GM20000 (cell line): ENCODE measurements at regions not wholly inside any gene's neighbourhood (a gene's known extent, or its start where the extent isn't known, plus 50 kb on each side); places are given as distances from the start of the nearest gene placed in this dataset.

Experiments
- DNase-seq: peaks from one replicate; pipeline ENCODE4 v3.0.0; 2012; ENCODE audit warnings: low spot score
- TF ChIP-seq, protein P1 (sequence below): IDR thresholded peaks from 2 replicates; pipeline ENCODE4 v1.5.1; 2012; ENCODE audit warnings: mild to moderate bottlenecking, control low read depth; ENCODE audit errors: extremely low read depth, missing control alignments

DNA sequence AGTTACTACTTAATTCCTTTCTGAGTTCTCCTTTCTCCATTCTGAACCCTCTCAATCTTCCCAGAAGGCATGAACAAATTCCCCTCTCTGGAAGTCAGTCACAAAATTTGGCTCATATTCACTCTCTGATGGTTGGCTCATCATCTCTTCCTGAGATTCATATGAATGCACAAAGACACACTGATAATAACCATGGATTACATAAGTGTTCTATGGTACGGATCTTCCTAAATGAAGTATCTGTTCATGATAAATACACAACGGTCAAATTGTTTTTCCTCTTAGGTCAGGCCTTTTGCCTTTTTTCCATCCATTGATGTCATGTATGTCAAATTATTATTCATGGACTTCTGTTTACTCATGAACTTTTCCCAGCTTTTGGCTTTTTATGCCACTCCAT lies 162.6 kb downstream of the P2RY1 start:
- no peak for DNase-seq
- TF ChIP-seq, protein P1, sequence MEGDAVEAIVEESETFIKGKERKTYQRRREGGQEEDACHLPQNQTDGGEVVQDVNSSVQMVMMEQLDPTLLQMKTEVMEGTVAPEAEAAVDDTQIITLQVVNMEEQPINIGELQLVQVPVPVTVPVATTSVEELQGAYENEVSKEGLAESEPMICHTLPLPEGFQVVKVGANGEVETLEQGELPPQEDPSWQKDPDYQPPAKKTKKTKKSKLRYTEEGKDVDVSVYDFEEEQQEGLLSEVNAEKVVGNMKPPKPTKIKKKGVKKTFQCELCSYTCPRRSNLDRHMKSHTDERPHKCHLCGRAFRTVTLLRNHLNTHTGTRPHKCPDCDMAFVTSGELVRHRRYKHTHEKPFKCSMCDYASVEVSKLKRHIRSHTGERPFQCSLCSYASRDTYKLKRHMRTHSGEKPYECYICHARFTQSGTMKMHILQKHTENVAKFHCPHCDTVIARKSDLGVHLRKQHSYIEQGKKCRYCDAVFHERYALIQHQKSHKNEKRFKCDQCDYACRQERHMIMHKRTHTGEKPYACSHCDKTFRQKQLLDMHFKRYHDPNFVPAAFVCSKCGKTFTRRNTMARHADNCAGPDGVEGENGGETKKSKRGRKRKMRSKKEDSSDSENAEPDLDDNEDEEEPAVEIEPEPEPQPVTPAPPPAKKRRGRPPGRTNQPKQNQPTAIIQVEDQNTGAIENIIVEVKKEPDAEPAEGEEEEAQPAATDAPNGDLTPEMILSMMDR, result no peak

DNA sequence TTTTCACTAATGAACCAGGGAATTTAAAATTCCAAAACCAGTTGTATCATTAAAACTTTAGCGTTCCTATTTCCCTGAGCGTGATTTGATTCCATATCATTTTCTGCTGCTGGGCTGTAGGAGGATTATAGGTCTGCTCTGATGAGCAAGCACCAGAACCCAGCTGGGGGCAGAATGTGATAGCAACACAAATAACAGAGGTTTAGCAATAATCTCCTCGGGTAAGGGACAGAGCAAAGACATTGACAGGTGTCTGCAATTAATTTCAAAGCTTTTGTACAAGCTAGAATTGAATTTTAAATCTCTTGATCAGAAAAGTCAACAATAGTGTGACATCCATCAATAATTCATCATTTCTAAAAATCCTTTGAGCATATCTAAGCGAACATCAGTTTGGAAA lies 163.4 kb upstream of the RAP2B start:
- TF ChIP-seq, protein P1, result no peak
- DNase-seq, result no peak

DNA sequence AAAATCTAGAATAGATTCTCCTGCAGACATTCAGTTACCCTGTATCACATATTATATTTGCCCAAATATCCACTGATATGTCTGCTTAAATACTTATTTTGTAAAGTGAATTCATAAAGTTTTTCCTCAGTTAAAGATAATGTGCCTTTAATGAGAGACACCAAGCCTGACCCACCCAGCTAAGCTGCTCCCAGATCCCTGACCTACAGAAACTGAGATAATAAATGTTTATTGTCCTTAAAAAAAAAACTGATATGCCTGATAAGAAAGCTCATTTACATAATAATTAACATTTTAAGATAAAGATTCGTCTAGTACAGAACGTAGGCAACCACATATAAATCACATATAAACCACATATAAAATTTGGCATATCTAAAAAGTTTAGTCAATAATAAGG lies 161.7 kb upstream of the RAP2B start:
- TF ChIP-seq, protein P1, result no peak
- no peak for DNase-seq

DNA sequence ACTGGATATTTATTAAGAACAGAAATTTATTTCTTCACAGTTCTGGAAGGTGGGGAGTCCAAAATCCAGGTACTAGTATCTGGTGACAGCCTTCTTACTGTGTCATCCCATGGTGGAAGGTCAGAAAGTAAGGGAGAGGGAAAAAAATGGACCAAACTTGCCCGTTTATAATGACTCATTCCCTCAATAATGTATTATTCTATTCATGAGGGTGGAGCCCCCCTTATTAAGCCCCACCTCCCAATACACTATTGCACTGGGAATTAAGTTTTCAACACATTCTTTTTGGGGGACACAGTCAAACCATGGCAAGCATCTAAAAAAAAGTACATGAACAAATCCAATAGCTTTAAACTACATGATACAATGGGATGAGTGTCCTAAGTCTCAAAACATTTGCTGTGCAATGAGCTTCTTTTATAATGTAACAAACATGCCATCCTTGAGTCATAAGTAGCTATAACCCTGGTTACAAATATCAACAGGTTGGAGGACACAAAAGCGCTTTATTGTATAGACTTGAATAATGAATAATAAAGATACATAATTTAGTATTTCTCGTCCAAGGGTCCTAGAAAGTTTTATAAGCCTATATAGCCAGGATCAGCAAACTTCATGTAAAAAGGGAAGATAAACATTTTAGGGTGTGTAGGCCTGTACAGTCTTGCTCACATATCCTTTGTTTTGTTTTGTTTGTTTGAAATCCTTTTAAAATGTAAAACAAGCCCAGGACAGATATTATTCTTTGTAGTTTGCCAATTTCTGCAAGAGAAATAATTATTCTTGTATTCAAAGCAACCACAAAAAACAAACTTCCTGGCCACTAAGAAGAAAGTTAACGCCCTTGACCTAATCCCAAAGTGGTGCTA lies 160.6 kb upstream of the RAP2B start:
- DNase-seq, result no peak
- TF ChIP-seq, protein P1, result no peak

DNA sequence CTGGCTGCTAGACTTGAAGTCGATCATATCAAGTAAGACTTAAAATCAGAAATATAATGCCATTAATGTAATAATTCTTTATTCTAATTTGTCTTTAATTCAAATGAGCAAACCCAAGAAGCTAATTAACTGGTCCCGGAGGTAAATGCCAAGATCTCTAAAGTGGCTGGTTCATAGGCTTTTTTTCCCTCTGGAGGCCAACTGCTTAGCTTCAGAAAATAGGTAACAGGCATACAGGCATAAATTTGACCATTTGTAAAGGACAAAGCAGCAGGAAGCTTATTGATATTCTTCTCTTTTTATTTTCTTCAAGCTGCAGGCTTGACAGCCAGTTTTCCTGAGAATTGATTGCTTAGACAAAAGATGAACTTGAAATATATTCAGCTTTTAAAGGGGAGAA lies 158.6 kb upstream of the RAP2B start:
- DNase-seq, result no peak
- TF ChIP-seq, protein P1, result no peak

DNA sequence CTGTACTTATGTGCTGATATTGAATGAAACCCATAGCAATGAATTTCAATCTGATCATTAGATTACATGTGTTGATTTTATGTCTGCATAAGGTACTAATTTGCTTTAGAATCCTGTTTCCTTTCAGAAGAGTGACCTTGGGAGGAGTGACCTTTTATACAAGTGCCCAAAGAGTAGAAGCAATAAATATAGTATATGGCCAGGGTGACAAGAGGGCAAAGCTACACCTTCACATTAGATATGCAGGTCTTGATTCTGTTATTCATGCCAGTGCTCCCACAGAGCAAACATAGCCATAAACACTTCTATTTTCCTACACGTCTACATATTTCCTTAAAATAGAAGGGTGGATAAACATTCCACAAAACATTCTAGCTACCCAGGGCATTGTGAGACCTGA lies 158.2 kb upstream of the RAP2B start:
- TF ChIP-seq, protein P1, result no peak
- DNase-seq, result no peak

DNA sequence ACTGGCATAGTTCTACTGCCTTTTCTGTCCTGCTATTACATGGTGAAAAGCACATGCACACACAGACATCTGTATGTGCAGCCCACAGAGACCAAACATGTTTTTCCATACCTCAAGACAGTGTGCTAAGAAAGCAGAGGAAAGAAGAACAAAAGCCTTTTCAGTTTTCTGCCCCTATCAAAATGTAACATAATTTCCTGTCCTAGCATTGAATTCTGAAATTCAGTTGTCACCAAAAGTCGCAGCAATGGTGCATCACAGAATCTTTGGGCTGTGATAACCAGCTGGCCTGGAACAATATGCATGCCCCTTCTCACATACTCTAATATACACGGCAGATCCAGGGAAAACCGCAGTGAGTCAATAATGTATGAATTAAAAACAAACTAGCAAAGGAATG lies 153.8 kb upstream of the RAP2B start:
- TF ChIP-seq, protein P1, result no peak
- DNase-seq, result no peak
